AG10803 (cell line): ENCODE measurements at regions not wholly inside any gene's neighbourhood (a gene's known extent, or its start where the extent isn't known, plus 50 kb on each side); places are given as distances from the start of the nearest gene placed in this dataset.

Experiments
- DNase-seq: peaks from one replicate; pipeline ENCODE4 v3.0.0; 2010; ENCODE audit warnings: low read depth
- H3K4me3 ChIP-seq: 2 replicates; pipeline ENCODE4 v1.5.1; 2011; ENCODE audit warnings: mild to moderate bottlenecking, low read length, control low read depth
- CTCF ChIP-seq: conservative IDR thresholded peaks from 2 replicates; pipeline ENCODE4 v1.5.1; 2011; ENCODE audit warnings: mild to moderate bottlenecking, low read length, control low read depth, inconsistent platforms

GRCh38 chr6:95501032-95501904, 76.1 kb upstream of the MANEA start:
- no peak overlapping the region for H3K4me3 ChIP-seq
- TF ChIP-seq CTCF = no peak
- no peak for DNase-seq

- no peak for TF ChIP-seq CTCF
- no peak overlapping the region for H3K4me3 ChIP-seq
- DNase-seq = no peak
These were observed 73.8 kb upstream of the MANEA start for GRCh38 chr6:95503568-95503967.

DNA sequence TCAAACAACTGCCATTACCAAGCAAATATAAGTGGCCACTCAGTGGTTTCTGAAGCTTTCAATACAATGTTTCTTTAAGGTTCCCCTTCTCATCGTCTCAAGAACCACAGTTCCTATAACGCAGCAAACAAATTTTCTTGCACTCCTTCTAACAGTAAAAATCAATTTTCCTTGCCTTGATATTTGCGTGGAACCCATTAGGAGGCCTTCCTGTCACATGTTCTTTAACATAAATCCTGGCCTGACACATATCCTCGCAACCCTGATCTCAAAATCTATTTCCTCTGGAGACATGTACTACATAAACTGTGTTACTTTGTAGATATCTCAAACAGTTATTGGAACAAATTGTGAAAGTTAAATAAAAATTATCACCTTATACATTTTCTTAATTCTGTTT, 65.9 kb upstream of the MANEA start:
- DNase-seq = no peak
- no peak overlapping the region for H3K4me3 ChIP-seq
- TF ChIP-seq CTCF = no peak

GRCh38 chr6:95515975-95516374, 61.4 kb upstream of the MANEA start:
- no peak overlapping the region for H3K4me3 ChIP-seq
- TF ChIP-seq CTCF = no peak
- no peak for DNase-seq

DNA sequence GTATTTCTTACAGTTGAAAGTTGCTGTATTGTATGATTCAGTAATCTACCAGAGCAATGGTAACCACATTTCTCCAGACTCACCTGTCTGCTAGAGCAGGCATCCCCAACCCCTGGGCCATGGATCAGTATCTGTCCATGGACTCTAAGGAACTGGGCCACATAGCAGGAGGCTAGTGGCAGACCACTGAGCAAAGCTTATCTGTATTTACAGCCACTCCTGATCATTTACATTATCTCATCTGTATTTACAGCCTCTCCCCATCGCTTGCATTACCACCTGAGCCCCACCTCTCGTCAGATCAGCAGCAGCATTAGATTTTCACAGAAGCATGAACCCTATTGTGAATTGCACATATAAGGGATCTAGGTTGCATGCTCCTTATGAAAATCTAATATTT, 60.3 kb upstream of the MANEA start:
- no peak for DNase-seq
- no peak for TF ChIP-seq CTCF

DNA sequence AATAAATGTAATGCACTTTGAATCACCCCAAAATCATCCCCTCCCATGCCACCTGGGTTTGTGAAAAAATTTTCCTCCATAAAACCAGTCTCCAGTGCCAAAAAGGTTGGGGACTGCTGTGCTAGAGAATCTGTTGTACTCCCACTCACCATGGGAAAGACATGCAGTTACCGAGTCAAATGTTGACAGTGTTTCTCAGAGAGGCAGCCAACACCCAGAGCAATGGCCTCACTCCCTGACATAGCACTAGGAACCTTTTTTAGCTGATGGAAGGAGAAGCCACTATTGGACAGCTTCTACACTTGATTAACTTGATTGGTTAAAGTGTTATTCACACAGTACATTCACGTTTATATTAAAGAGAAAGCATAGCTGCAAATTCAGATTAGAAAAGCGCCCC, 59.8 kb upstream of the MANEA start:
- no peak overlapping the region for H3K4me3 ChIP-seq
- no peak for DNase-seq
- no peak for TF ChIP-seq CTCF

More for the DNA sequence above, 60.3 kb upstream of the MANEA start:
- H3K4me3 ChIP-seq = no peak overlapping the region

DNA sequence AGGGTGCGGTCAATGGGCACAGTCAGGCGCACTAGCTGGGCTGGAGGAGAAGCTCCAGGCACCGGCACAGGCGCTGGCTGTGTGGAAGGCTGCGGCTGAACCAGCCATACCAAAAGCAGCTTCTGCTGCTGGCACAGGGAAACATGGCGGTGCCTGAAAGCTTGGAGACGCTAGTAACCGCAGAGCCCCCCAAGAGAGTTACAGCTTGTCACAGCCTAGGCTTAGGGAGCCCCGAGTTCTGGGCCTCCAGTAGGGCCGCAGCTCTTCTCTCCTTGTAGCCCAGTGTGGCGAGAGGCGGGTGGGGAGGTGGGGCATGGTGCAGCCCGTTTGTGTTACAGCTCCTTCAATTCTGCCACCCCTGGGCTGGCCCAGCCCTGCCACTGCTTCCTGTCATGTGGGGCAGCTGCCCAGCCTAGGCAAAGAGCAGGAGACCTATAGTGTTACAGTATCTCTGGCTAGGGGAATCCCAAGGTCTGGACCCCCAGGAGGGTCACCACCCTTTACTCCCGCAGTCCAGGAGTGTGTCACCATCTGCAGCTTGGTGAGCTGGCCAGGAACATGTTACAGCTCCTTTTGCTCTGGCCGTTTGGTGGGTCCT, 58.6 kb upstream of the MANEA start:
- no peak overlapping the region for H3K4me3 ChIP-seq
- no peak for DNase-seq
- no peak for TF ChIP-seq CTCF
